Stimulated activated naive CD4-positive, alpha-beta T cell treated with Interleukin-2 at 50 U/mL for 16 hours (primary cell): ENCODE measurements at regions not wholly inside any gene's neighbourhood (a gene's known extent, or its start where the extent isn't known, plus 50 kb on each side); places are given as distances from the start of the nearest gene placed in this dataset.

Experiments used
- DNase-seq: peaks from one replicate; lab custom pipeline; 2025; lab: John Stamatoyannopoulos, UW

DNA sequence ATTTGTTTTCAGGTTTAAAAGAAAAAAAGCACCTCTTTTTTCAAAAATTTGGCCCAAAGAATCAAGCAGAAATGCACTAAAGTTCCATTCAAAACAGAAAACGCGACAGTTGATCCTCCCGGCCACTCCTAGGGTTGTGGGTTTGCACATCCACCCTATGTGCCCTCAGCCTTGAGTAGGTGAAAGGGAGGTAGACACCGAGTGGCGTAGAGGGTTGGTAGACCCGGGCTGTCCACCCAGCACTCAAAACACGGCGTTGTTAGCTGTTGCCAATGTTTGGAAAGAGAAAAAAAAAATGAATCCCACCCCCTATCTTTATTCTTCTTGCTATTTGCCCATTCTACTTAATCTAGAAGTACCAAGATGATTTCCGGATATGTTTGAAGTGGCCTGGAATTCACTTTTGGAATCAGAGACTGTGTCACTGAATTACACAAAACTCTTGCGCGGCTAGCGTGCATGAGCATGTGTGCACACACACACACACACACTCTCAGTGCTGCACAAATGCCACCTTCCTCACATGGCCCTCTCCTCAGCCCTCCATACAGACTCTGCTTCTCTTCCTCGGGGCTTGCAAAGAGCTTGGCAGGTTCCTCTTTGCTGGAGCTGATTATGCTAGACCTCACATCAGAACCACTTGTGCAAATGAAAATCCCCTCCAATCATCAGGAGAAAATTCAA is 110.2 kb upstream of the HAND1 start:
- DNase-seq = no peak

DNA sequence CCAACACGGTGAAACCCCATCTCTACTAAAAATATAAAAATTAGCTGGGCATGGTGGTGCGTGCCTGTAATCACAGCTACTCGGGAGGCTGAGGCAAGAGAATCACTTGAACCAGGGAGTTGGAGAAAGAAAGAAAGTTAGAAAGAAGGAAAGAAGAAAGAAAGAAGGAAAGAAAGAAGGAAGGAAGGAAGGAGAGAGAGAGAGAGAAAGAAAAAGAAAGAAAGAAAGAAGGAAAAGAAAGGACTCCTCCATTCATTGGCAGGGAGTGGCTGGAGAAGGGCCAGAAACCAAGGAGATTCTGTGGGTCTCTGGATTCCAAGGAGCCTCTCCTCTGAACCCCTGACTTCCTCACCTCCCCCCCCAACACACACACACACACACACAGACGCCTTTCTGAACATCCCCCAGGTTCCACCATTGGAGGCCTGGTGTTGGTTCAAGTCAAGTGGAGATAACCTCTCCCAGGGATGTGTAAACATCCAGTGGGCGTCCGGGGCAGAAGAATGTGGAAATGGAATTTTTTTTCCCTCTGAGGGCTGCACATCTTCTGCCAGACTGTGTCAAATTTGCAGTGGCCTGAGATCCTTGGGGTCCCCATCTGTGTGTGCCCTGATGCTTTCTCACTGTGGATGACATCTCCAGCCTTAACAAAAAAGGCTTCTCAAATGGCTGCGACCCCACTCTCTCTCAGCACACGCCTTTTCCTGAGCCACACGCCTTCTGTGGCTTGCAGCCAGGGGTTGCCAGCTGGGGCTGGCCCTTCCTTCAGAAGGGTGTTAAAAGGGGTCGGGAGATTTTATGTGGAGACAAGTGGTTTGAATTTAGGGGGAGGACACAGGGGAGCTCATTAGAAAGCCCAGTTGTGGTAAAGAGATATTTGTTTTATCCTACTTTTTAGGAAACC is 109.3 kb upstream of the HAND1 start:
- no peak for DNase-seq

GRCh38 chr5:154583671-154584177 is 105.7 kb upstream of the HAND1 start:
- DNase-seq = no peak

- no peak for DNase-seq
These were observed 102.4 kb upstream of the HAND1 start for GRCh38 chr5:154580422-154580821.

DNA sequence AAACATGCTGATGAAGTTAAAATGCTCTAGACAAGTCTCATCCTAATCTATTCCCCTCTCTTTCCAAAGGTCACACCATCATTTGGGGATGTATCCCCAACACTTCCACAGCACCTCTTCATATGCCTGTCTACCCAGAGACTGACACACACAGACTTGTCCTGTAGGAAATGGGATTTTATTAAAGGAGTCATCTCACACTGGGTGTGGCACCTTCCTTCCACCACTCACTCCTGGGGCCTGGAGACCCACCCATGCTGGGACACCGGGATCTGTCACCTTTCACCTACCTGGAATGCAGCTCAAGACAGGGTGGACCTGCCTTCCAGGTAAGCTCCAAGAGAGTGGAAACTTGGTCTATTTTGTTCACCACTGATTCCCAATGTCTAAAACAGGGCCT is 99.4 kb upstream of the HAND1 start:
- DNase-seq = no peak

- no peak for DNase-seq
These were observed 98.4 kb upstream of the HAND1 start for GRCh38 chr5:154576429-154576806.

GRCh38 chr5:154575546-154576428 is 97.8 kb upstream of the HAND1 start:
- DNase-seq = no peak

GRCh38 chr5:154573011-154573410 is 95.0 kb upstream of the HAND1 start:
- DNase-seq = no peak

GRCh38 chr5:154571325-154572035 is 93.5 kb upstream of the HAND1 start:
- DNase-seq = no peak

GRCh38 chr5:154570572-154571324 is 92.7 kb upstream of the HAND1 start:
- DNase-seq = no peak

DNA sequence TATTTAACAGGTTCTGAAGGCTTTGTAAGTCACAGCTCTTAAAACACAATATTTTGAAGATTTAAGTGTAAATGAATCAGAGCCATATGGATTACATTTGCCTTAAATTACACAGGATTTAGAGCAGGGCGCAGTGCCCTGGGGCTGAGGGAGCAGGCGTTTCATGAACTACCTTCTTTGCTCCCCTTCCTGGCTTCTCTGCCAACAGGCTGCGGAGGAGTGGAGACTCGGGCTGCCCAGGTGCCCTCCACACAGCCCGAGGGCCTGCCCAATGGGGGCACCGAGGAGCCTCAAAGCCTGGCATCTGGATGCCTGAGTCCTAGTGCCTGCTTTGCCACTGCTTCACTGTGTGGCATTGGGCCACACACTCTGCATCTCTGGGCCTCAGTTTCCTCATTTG is 90.6 kb upstream of the HAND1 start:
- DNase-seq = no peak

DNA sequence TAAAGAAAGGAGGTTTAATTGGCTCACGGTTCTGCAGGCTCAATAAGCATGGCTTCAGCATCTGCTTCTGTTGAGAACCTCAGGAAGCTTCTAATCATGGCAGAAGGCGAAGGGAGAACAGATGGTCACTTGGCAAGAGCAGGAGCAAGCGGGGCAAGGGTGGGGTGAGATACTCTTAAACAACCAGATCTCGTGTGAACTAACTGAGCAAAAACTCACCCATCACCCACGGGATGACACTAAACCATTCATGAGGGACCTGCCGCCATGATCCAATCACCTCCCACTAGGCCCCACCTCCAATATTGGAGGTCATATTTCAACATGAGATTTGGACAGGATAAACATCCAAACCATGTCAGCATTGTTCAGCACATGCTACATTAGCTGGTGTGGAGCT is 89.1 kb upstream of the HAND1 start:
- DNase-seq = no peak

- DNase-seq = no peak
These were observed 88.2 kb upstream of the HAND1 start for GRCh38 chr5:154566146-154566680.

DNA sequence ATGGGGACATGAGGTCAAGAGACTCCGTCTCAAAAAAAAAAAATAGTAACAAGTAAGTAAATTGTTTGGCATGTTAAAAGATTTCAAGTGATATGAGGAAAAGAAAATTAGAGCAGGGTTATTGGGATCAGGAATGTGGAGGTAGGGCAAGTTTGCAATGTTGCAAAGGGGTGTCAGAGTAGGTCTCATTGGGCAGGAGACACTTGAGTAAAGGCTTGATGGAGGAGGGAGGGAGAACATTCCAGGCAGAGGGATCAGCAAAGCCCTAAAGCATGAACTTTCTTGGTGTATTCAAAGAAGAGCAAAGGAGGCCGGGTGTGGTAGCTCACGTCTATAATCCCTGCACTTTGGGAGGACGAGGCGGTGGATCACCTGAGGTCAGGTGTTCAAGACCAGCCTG is 87.1 kb upstream of the HAND1 start:
- no peak for DNase-seq

DNA sequence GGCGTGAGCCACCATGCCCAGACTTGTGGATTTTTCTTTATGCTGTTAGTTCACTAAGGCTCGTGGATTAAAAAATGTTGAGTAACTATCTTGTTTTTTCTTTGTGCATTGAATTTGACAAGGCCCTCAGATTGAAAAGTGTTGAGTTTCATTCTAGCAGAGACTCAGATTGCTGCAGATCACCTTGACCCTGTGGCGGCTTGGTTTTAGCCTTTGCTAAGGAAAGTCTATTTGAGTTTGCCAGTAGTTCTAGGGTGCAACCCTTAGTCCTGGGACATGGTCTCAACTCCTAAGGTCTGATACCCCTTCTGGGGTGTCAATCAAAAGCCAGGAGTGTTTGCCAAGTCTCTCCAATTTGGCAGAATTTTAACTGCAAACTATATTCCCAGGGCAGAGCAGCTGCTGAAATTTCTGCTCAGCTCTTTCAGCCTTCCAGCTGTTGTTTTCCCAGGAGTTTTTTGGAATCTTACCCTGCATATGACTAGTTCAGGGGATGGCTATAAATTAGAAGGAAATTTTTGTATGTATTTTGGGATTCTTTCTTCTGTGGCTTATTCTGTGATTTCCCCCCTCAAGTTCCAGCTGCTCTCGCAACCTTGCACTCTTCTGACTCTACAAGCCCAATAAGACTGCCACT is 84.3 kb upstream of the HAND1 start:
- no peak for DNase-seq

DNA sequence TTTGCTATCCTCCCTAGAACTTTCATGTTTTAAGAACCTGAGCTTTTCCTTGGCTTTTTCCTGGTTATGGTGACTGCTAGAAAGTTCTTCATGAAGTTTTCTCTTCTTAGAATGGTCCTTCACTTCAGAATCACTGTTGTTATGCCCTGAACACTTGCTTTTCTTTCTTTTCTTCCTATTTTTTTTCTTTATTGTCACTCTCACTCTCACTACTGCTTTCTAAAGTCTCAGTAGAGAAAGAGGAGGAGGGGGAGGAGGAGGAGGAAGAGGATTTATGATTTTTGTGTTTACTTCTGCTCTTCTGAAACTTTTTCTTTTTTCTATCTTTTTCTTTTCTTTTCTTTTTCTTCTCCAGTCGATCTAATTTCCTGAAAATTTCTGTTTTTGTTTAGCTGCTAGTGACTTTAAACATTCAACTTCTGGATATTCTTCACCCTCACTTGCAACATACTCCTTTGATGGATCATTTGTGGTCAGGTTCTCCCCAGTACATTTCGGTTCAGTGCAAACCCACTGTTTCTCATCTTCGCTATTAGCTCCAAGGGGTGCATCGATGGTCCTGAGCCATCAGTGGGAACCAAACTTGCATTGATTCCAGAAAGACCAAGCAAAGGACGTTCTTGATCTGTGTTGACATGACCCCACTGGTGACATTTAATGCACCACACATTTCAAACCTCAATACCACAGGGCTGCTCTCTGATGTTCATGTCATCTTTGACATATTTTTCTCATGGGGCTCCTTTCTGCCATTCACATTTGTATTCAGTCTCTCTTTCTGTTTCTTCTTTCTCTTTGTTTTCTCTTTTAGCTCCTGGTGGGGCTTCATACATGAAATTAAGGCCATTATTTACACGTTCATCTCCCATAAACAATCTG is 81.6 kb upstream of the HAND1 start:
- DNase-seq = no peak

DNA sequence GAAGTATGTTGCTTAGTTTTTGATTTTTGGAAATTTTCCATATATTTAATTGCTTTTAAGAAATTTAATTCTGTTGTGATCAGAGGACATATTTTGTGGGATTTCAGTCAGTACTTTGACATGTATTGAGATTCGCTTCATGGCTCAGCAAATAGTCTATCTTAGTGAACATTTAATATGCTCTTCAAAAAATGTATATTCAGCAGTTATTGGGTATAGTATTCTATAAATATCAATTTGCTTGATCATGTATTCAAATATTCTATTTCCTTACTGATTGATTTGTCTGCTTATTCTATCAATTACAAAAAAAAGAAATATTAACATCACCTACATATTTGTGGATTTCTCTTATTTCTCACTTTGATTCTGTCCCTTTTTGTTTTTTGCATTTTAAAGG is 79.5 kb upstream of the HAND1 start:
- DNase-seq = no peak

GRCh38 chr5:154547551-154547950 is 69.5 kb upstream of the HAND1 start:
- DNase-seq = no peak

DNA sequence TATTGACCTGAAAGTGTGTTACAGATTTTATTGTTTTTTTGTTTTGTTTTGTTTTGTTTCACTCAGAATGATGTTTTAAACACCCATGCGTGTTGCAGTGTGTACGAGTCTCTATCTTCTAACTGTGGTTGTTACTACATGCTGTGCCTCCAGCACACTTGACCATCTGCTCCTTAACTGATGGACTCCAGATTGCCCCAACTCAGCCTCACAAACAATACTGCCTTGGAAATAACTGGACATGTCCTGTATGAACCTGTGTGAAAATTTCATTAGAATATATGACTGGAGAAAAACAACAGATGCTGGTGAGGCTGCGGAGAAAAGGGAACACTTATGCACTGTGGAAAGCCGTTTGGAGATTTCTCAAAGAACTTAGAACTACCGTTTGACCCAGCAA is 68.7 kb upstream of the HAND1 start:
- DNase-seq = no peak
